Esophagus muscularis mucosa (tissue), 3 donors: ENCODE measurements at regions not wholly inside any gene's neighbourhood (a gene's known extent, or its start where the extent isn't known, plus 50 kb on each side); places are given as distances from the start of the nearest gene placed in this dataset.

Source experiments
- CTCF ChIP-seq, 3 experiments: fragments of 200-600 bp in 2 of 3; fragments of 450-650 bp in 1 of 3; sonication (generic) in 2 of 3; IDR thresholded peaks; one replicate each; pipeline ENCODE4 v1.5.1; 2017 to 2019; ENCODE audit warnings: antibody characterized with exemption in 3 of 3, mild to moderate bottlenecking in 2 of 3, moderate library complexity in 1 of 3
- POLR2A ChIP-seq: fragments of 450-650 bp; IDR thresholded peaks from one replicate; pipeline ENCODE4 v1.6.1; 2017; ENCODE audit warnings: antibody characterized with exemption, moderate library complexity, mild to moderate bottlenecking, low read depth

DNA sequence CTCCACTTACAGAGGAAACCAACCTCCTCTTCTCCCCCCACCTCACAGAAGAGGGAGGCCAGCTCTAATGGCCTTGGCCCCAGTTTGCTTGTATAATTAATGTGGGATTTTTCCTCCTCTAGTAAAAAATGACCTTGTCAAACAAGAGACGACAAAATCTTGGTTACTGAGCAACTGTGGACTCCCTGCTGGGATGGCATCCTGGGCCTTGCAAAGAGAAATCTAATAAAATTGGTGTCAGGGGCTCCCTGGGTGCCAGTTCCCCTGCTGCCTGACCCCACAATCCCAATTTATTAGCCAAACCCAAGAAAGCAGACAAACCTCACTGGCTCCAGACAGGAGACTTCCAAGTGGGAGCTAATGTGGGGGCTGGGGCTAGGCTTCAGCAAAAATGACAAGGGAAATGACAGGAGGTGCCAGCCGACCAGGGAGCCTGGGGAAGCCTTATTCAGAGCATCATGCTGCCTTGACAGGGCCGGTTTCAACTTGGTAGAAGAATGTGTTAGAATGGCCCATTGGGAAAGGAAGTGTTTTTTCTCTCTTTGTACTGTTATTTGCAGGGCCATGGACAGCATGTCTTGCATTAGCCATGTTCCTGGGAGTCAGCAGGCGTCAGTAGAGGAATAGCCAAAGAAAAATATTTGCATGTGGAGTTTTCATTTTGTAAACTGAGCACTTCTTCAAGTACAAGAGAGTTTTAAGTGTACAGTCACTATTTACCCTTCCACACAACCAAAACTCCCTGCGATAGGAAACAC is 816.9 kb downstream of the DHX35 start:
- TF ChIP-seq CTCF (IDR thresholded peaks at IDR 0.05): no peak
- TF ChIP-seq POLR2A: no peak
